GM10248 (cell line): ENCODE measurements at regions not wholly inside any gene's neighbourhood (a gene's known extent, or its start where the extent isn't known, plus 50 kb on each side); places are given as distances from the start of the nearest gene placed in this dataset.

ENCODE experiments used
- CTCF ChIA-PET: fragments of 300-600 bp; sonication (Branson Sonifier 250); formaldehyde crosslinking; extraction: SDS; loops from one replicate; lab custom pipeline; 2021; ENCODE audit warnings: antibody characterized with exemption; lab: Yijun Ruan, JAX
- POLR2A ChIA-PET: fragments of 350-650 bp; sonication (Branson Sonifier 250); formaldehyde crosslinking; extraction: SDS; loops from one replicate; lab custom pipeline; 2020; ENCODE audit warnings: antibody characterized with exemption; lab: Yijun Ruan, JAX
- DNase-seq: peaks from one replicate; pipeline ENCODE4 v3.0.0; 2012; ENCODE audit errors: extremely low spot score
- CTCF ChIP-seq: IDR thresholded peaks from 2 replicates; pipeline ENCODE4 v1.5.1; 2012; ENCODE audit warnings: mild to moderate bottlenecking, low read depth; ENCODE audit errors: extremely low read depth, missing control alignments, control extremely low read depth

DNA sequence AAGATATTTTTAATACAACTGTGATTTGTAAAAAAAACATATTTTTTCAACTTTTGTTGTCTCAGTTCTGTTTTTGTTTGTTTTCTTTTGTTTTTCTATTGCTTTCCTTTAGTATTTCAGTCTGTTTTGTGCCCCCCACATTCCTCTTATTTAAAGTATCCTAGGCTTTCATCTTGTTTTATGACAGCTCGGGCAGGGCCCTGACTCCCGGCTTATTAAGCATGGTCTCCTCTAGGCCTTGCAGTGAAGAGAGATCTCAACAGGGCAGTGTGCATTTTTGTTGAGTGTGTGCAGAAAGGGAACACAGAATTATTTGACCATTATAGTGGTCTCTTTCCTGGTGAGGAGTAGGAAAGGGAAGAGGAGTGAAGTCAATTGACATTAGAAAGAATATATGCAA is 110.2 kb upstream of the SLC38A4 start:
- no peak for TF ChIP-seq CTCF
- DNase-seq, result no peak
- CTCF ChIA-PET, result interaction anchor here (1.4 to 1.9 kb wide), 3 partner anchors 9 to 810 kb away, joined by 3 to 6 read pairs (median 5); no protein-coding TSS in a partner anchor
- POLR2A ChIA-PET, result no interaction called here

DNA sequence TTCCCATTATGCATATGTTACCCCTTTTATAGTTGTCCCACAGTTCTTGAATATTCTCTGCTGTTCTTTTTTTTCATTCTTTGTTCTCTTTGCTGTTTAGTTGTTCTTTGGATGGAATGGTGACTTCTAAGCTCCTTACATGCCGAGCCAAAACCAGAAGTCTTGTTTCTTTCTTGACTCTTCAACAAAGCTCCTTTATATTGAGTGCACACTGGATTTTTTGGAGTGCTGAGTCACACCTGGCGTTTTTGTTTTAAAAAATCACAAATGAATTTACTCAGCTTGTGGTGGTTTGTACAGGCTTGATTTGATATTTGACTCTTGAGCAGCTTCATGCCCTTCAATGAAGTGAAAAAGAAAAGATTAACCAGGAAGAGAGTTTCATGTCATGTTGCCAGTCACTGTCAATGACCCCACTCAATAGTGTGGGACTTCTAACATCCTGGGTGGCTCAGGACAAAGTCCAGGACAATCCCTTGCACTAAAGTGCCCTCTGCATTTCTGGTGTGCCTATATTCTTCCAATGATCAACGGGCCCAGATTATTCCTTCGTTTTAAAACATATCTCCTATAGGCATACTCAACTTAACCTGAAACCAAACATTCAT is 112.4 kb upstream of the SLC38A4 start:
- POLR2A ChIA-PET, result no interaction called here
- no peak for TF ChIP-seq CTCF
- CTCF ChIA-PET, result interaction anchor here (1.7 kb wide), 1 partner anchor 13 kb away, joined by 4 read pairs; no protein-coding TSS in a partner anchor
- DNase-seq, result no peak

DNA sequence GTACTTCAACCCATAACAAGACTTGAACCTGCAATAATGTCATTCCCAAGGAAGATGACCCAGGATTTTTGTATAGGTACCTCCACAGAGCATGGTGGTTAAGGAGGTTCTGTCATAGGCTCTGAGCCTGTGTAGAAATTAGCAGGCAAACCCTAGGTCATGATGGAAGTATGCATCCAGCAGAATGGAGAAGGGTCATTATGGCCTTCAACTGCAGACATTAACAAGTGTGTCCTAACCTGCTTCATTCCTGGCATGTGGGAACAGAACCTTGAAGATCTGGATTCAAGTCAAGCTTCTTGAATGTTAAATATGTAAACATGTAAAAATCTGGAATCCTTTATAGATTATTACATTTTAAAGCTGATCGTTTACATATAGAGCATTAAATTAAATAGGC is 116.2 kb upstream of the SLC38A4 start:
- ChIA-PET CTCF (interaction anchor here (1.1 to 1.3 kb wide), 3 partner anchors 11 to 42 kb away, joined by 3 to 8 read pairs (median 3); no protein-coding TSS in a partner anchor), POLR2A (no interaction called here)
- no peak for DNase-seq
- no peak for TF ChIP-seq CTCF

- DNase-seq, result no peak
- TF ChIP-seq CTCF, result no peak
- ChIA-PET POLR2A (no interaction called here), CTCF (interaction anchor here (1.0 to 1.3 kb wide), 4 partner anchors 10 to 281 kb away, joined by 3 to 8 read pairs (median 3); no protein-coding TSS in a partner anchor)
These were observed 116.8 kb upstream of the SLC38A4 start for GRCh38 chr12:46942579-46942978.

DNA sequence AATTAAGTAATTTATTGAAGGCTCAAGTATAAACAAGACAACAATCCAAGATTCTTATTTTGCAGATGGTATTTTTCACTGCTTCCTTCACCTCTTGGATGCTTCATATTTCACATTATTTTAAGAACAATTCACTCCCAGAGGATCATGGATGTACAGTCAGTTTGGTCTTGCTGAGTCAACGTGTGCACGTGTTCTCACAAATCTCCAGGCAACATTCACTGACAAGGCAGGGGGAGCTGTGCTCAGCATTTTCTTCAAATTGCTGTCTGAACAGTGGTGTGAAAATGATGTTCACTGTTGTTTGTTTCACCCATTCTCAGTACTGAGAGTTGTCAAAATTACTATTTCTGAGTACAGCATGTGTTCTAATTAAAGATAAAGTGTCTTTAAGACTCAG is 118.3 kb upstream of the SLC38A4 start:
- no peak for TF ChIP-seq CTCF
- ChIA-PET POLR2A (no interaction called here), CTCF (interaction anchor here (1.7 to 1.8 kb wide), 2 partner anchors 11 to 13 kb away, joined by 5 to 6 read pairs; no protein-coding TSS in a partner anchor)
- no peak for DNase-seq

DNA sequence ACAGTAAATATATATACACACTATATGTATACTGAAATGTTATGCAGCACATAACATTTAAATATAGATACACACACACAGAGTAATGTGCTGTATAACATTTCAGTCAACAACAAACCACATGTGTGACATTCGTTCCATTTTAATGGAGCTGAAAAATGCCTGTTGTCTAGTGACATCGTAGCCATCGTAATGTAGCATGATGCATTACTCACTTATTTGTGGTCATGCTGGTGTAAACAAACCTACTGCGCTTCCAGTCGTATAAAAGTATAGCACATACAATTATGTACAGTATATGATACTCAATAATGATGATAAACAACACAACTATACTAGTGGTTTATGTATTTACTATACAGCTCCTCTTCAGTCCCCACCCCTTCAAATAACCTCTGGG is 119.0 kb upstream of the SLC38A4 start:
- ChIA-PET POLR2A (no interaction called here), CTCF (interaction anchor here (1.4 to 1.8 kb wide), 5 partner anchors 9 to 23 kb away, joined by 3 to 9 read pairs (median 5); no protein-coding TSS in a partner anchor)
- no peak for DNase-seq

More for the DNA sequence above, 119.0 kb upstream of the SLC38A4 start:
- no peak for TF ChIP-seq CTCF
